GM13976 (cell line): ENCODE measurements at regions not wholly inside any gene's neighbourhood (a gene's known extent, or its start where the extent isn't known, plus 50 kb on each side); places are given as distances from the start of the nearest gene placed in this dataset.

Experiments used
- DNase-seq: peaks from one replicate; pipeline ENCODE4 v3.0.0; 2012; ENCODE audit warnings: low spot score
- CTCF ChIP-seq: IDR thresholded peaks from 2 replicates; pipeline ENCODE4 v1.5.1; 2012; ENCODE audit warnings: borderline replicate concordance, mild to moderate bottlenecking; ENCODE audit not compliant: insufficient read depth; ENCODE audit errors: extremely low read depth, missing control alignments, control extremely low read depth
- in situ Hi-C: fragments of 300-500 bp; cut with MboI; formaldehyde crosslinking; loops from one replicate; pipeline ENCODE4 v1.12.0; 2022; ENCODE audit warnings: low sequenced_read_pairs, mixed read lengths, inconsistent platforms; ENCODE audit not compliant: unreplicated experiment

GRCh38 chr15:35858707-35859106, 312.7 kb upstream of the DPH6 start:
- no peak for DNase-seq
- no peak for TF ChIP-seq CTCF

GRCh38 chr15:35863655-35864054, 317.7 kb upstream of the DPH6 start:
- TF ChIP-seq CTCF: no peak
- in situ Hi-C loops: no loop called here
- DNase-seq: no peak

More at GRCh38 chr15:35858707-35859106, 312.7 kb upstream of the DPH6 start:
- in situ Hi-C loops: no loop called here

- no peak for DNase-seq
- in situ Hi-C loops: no loop called here
- TF ChIP-seq CTCF: no peak
Measured at GRCh38 chr15:35867356-35867755, 321.4 kb upstream of the DPH6 start.

- no peak for TF ChIP-seq CTCF
Measured at GRCh38 chr15:35871282-35871681, 325.3 kb upstream of the DPH6 start.

GRCh38 chr15:35871812-35872211, 325.8 kb upstream of the DPH6 start:
- TF ChIP-seq CTCF: no peak
- in situ Hi-C loops: no loop called here
- DNase-seq: no peak

More at GRCh38 chr15:35871282-35871681, 325.3 kb upstream of the DPH6 start:
- no peak for DNase-seq
- in situ Hi-C loops: no loop called here

- DNase-seq: no peak
- TF ChIP-seq CTCF: no peak
- in situ Hi-C loops: no loop called here
Measured at GRCh38 chr15:35872577-35872976, 326.6 kb upstream of the DPH6 start.
